ENCODE measurements at regions not wholly inside any gene's neighbourhood (a gene's known extent, or its start where the extent isn't known, plus 50 kb on each side); places are given as distances from the start of the nearest gene placed in this dataset.

- TF ChIP-seq NFIB (CRISPR knock-in tag; IDR thresholded peaks at IDR 0.05; ENCODE audit: borderline replicate concordance) (no peak), RARG (CRISPR knock-in tag; IDR thresholded peaks at IDR 0.05; ENCODE audit: low read depth) (no peak), ZNF414 (CRISPR knock-in tag; IDR thresholded peaks at IDR 0.05) (no peak), MED8 (CRISPR knock-in tag; IDR thresholded peaks at IDR 0.05; ENCODE audit: insufficient replicate concordance) (no peak), ZNF24 (IDR thresholded peaks at IDR 0.05) (no peak), GPN1 (CRISPR knock-in tag; IDR thresholded peaks at IDR 0.05; ENCODE audit: borderline replicate concordance) (no peak), PPARG (CRISPR knock-in tag; conservative IDR thresholded peaks at IDR 0.05) (no peak), HES4 (CRISPR knock-in tag; IDR thresholded peaks at IDR 0.05; ENCODE audit: borderline replicate concordance) (no peak), PHB2 (IDR thresholded peaks at IDR 0.05; ENCODE audit: partially characterized antibody) (no peak), HMGA1 (CRISPR knock-in tag; conservative IDR thresholded peaks at IDR 0.05) (no peak), CENPBD1 (CRISPR knock-in tag; IDR thresholded peaks at IDR 0.05; ENCODE audit: borderline replicate concordance, low read depth) (no peak), ZNF407 (CRISPR knock-in tag; IDR thresholded peaks at IDR 0.05; ENCODE audit: not compliant biosample characterization) (no peak), ZNF530 (CRISPR knock-in tag; IDR thresholded peaks at IDR 0.05; ENCODE audit: low read depth) (no peak), GTF2F1 (IDR thresholded peaks at IDR 0.05; ENCODE audit: low read length) (no peak), SETDB1 (CRISPR knock-in tag; IDR thresholded peaks at IDR 0.05; ENCODE audit: borderline replicate concordance) (no peak), SP5 (CRISPR knock-in tag; IDR thresholded peaks at IDR 0.05; ENCODE audit: borderline replicate concordance, low read depth) (no peak), IRF2 (CRISPR knock-in tag; IDR thresholded peaks at IDR 0.05) (no peak), ZNF577 (CRISPR knock-in tag; IDR thresholded peaks at IDR 0.05; ENCODE audit: borderline replicate concordance, low read depth) (no peak), HNF4G (IDR thresholded peaks at IDR 0.05; ENCODE audit: borderline replicate concordance, low read depth, low read length) (no peak; the same call in 1 of the 2 replicates), HNF4G (CRISPR knock-in tag; IDR thresholded peaks at IDR 0.05; ENCODE audit: borderline replicate concordance, low read depth) (no peak), HMG20A (CRISPR knock-in tag; IDR thresholded peaks at IDR 0.05; ENCODE audit: borderline replicate concordance) (no peak), EED (CRISPR knock-in tag; IDR thresholded peaks at IDR 0.05) (no peak), MTF2 (CRISPR knock-in tag; IDR thresholded peaks at IDR 0.05; ENCODE audit: borderline replicate concordance) (no peak)
Observed at GRCh38 chr12:107523775-107524535, 161.6 kb upstream of the PWP1 start (continued).
